Upper lobe of left lung (tissue), 4 donors: ENCODE measurements at regions not wholly inside any gene's neighbourhood (a gene's known extent, or its start where the extent isn't known, plus 50 kb on each side); places are given as distances from the start of the nearest gene placed in this dataset.
"Not testable (repeated sequence)": the region's sequence is repeated elsewhere in the genome, so short reads cannot be mapped to it uniquely, and the experiment has no call there.

ENCODE experiments used
- POLR2AphosphoS5 ChIP-seq, 2 donors: sonication (generic); formaldehyde crosslinking; IDR thresholded peaks; one replicate each; pipeline ENCODE4 v1.5.1; 2017; ENCODE audit warnings: antibody characterized with exemption in 2 of 2
- TF ChIP-seq, protein P1 (sequence below), 6 experiments: fragments of 450-650 bp in 4 of 6; fragments of 200-600 bp in 2 of 6; sonication (generic) in 2 of 6; IDR thresholded peaks; one replicate each; pipeline ENCODE4 v1.5.1; 2016 to 2019; ENCODE audit warnings: antibody characterized with exemption in 6 of 6

GRCh38 chr4:118629697-118630096 is 55.5 kb upstream of the METTL14 start:
- TF ChIP-seq POLR2AphosphoS5 (IDR thresholded peaks at IDR 0.05) = not testable (repeated sequence)
- TF ChIP-seq, protein P1, sequence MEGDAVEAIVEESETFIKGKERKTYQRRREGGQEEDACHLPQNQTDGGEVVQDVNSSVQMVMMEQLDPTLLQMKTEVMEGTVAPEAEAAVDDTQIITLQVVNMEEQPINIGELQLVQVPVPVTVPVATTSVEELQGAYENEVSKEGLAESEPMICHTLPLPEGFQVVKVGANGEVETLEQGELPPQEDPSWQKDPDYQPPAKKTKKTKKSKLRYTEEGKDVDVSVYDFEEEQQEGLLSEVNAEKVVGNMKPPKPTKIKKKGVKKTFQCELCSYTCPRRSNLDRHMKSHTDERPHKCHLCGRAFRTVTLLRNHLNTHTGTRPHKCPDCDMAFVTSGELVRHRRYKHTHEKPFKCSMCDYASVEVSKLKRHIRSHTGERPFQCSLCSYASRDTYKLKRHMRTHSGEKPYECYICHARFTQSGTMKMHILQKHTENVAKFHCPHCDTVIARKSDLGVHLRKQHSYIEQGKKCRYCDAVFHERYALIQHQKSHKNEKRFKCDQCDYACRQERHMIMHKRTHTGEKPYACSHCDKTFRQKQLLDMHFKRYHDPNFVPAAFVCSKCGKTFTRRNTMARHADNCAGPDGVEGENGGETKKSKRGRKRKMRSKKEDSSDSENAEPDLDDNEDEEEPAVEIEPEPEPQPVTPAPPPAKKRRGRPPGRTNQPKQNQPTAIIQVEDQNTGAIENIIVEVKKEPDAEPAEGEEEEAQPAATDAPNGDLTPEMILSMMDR (IDR thresholded peaks at IDR 0.05) = not testable (repeated sequence)
